ENCODE measurements at regions not wholly inside any gene's neighbourhood (a gene's known extent, or its start where the extent isn't known, plus 50 kb on each side); places are given as distances from the start of the nearest gene placed in this dataset.

GRCh38 chr15:95486224-95486623 is 844.3 kb upstream of the NR2F2 start:
- TF ChIP-seq EZH2 (IDR thresholded peaks at IDR 0.05; ENCODE audit: insufficient read depth, poor library complexity, severe bottlenecking) (no peak), EZH2phosphoT487 (IDR thresholded peaks at IDR 0.05; ENCODE audit: insufficient read depth, low read depth) (no peak)

Measured in GM23248 (cell line).